BLaER1 treated with 17β-estradiol and CSF1 and Interleukin-3, amounts not matched to agents 10 nM and 100 nM (cell line): ENCODE measurements at regions not wholly inside any gene's neighbourhood (a gene's known extent, or its start where the extent isn't known, plus 50 kb on each side); places are given as distances from the start of the nearest gene placed in this dataset.

Experiments used
- H3K27ac ChIP-seq, 11 experiments: shearing (Covaris generic); formaldehyde crosslinking; 2 replicates each; pipeline ENCODE4 v1.8.1; 2022
- H3K27me3 ChIP-seq, 11 experiments: shearing (Covaris generic); formaldehyde crosslinking; 2 replicates each; pipeline ENCODE4 v1.8.1; 2022
- H3K36me3 ChIP-seq, 11 experiments: shearing (Covaris generic); formaldehyde crosslinking; 2 replicates each; pipeline ENCODE4 v1.8.1; 2022
- H3K4me1 ChIP-seq, 10 experiments: shearing (Covaris generic); formaldehyde crosslinking; 2 replicates each; pipeline ENCODE4 v1.8.1; 2022
- H3K4me2 ChIP-seq, 11 experiments: shearing (Covaris generic); formaldehyde crosslinking; 2 replicates each; pipeline ENCODE4 v1.8.1; 2022
- H3K4me3 ChIP-seq, 10 experiments: shearing (Covaris generic); formaldehyde crosslinking; 2 replicates each; pipeline ENCODE4 v1.8.1; 2022
- H3K9ac ChIP-seq, 11 experiments: shearing (Covaris generic); formaldehyde crosslinking; 2 replicates each; pipeline ENCODE4 v1.8.1; 2022
- H3K9me3 ChIP-seq, 11 experiments: shearing (Covaris generic); formaldehyde crosslinking; replicated peaks in 1 of 11; 2 replicates each; pipeline ENCODE4 v1.8.1; 2022
- H4K20me1 ChIP-seq, 11 experiments: shearing (Covaris generic); formaldehyde crosslinking; 2 replicates each; pipeline ENCODE4 v1.8.1; 2022
- Cebpa-rat ChIP-seq, 11 experiments: shearing (Covaris generic); IDR thresholded peaks; 2 replicates each; pipeline ENCODE4 v1.8.1; 2022

- no peak for TF ChIP-seq Cebpa-rat (IDR thresholded peaks at IDR 0.05)
- Histone ChIP-seq H3K36me3 (no peaks in the 10 kb centered on the region), H3K4me3 (no peak overlapping the region), H3K4me2 (no peak overlapping the region), H3K27ac (no peak overlapping the region), H3K4me1 (no peaks in the 10 kb centered on the region), H4K20me1 (no peaks in the 10 kb centered on the region), H3K9me3 (no peaks in the 10 kb centered on the region), H3K27me3 (no peaks in the 10 kb centered on the region), H3K9ac (no peak overlapping the region)
These were observed 572.3 kb downstream of the EPHA3 start for GRCh38 chr3:89679686-89680085.

- no peaks in the 10 kb centered on the region for H3K4me1 ChIP-seq
- H3K27ac ChIP-seq = no peak overlapping the region
- no peaks in the 10 kb centered on the region for H3K36me3 ChIP-seq
- no peaks in the 10 kb centered on the region for H3K9me3 ChIP-seq
- H3K4me3 ChIP-seq = no peak overlapping the region
- no peak overlapping the region for H3K9ac ChIP-seq
- TF ChIP-seq Cebpa-rat (IDR thresholded peaks at IDR 0.05) = no peak
- H3K4me2 ChIP-seq = no peak overlapping the region
- H3K27me3 ChIP-seq = no peaks in the 10 kb centered on the region
- no peaks in the 10 kb centered on the region for H4K20me1 ChIP-seq
These were observed 575.1 kb downstream of the EPHA3 start for GRCh38 chr3:89682556-89682955.

DNA sequence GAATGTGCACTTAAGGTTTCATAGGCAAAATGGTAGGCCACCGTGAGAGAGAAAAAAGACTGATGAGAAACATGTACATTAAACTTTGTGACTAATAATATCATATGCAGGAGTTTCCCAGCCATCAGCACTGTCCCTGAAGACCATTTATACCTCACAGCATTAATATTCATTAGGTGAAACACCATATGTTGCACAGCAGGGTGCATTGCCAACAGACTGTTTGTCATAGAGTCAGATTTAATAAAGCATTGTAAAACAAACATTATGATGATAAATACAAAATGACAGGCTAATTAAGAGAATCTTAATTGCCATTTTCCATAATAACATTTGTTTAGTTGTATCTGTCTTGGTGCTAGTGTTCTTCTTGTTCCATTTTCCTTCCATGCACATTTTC is 578.3 kb downstream of the EPHA3 start:
- no peaks in the 10 kb centered on the region for H3K4me1 ChIP-seq
- no peaks in the 10 kb centered on the region for H3K9me3 ChIP-seq
- H3K4me2 ChIP-seq = no peak overlapping the region
- no peaks in the 10 kb centered on the region for H4K20me1 ChIP-seq
- H3K27me3 ChIP-seq = no peaks in the 10 kb centered on the region
- no peak for TF ChIP-seq Cebpa-rat (IDR thresholded peaks at IDR 0.05)
- no peak overlapping the region for H3K4me3 ChIP-seq
- H3K9ac ChIP-seq = no peak overlapping the region
- H3K27ac ChIP-seq = no peak overlapping the region
- H3K36me3 ChIP-seq = no peaks in the 10 kb centered on the region

DNA sequence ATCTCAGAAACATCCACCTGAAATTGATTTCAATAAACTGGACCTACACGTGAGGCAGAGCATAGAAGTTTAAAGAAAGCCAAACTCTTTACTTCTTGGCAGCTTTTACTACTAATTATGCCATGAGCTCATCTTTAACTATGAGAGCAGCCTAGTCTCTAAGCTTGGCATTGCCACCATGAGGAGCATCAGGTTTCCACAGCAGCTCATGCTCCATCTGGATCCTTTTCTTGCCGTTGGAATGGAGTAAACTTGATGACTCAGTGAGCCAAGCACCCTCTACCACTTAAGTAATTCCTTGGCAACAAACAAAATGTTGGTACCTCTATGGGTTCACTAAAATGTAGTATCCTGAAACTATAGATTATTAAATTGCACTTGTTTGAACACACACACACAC is 583.2 kb downstream of the EPHA3 start:
- Histone ChIP-seq H3K36me3 (no peaks in the 10 kb centered on the region), H3K9ac (no peak overlapping the region), H3K27ac (no peak overlapping the region), H3K4me3 (no peak overlapping the region), H3K27me3 (no peaks in the 10 kb centered on the region), H3K4me1 (no peaks in the 10 kb centered on the region), H3K4me2 (no peak overlapping the region), H4K20me1 (no peaks in the 10 kb centered on the region), H3K9me3 (no peaks in the 10 kb centered on the region)
- TF ChIP-seq Cebpa-rat (IDR thresholded peaks at IDR 0.05) = no peak

DNA sequence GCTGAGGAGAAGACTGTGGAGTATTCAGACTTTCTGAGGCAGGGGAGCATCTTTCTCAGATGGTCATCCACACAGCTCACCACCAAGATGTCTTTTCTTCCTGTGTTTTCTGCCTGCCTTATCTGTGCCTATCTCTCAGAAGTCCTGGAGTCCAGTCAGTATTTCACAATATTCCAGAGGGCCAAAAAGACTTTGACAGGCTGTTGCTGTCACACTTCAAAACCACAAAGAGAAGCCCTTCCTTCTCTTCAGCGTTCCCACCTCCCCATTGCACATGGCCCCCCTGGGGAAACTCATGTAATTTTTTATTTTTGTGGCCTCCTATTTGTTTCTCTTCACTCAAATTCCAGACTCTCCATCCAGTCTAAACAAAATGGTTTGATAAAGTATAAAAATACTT is 585.2 kb downstream of the EPHA3 start:
- H3K4me3 ChIP-seq = no peak overlapping the region
- no peak; a peak in 1 of 22 replicates for TF ChIP-seq Cebpa-rat (IDR thresholded peaks at IDR 0.05)
- no peaks in the 10 kb centered on the region for H4K20me1 ChIP-seq
- H3K27ac ChIP-seq = no peak overlapping the region
- H3K27me3 ChIP-seq = no peaks in the 10 kb centered on the region
- no peaks in the 10 kb centered on the region for H3K4me1 ChIP-seq
- no peak overlapping the region for H3K9ac ChIP-seq
- no peaks in the 10 kb centered on the region for H3K9me3 ChIP-seq
- H3K4me2 ChIP-seq = no peak overlapping the region
- no peaks in the 10 kb centered on the region for H3K36me3 ChIP-seq

GRCh38 chr3:89697321-89697916 is 590.0 kb downstream of the EPHA3 start:
- no peaks in the 10 kb centered on the region for H4K20me1 ChIP-seq
- TF ChIP-seq Cebpa-rat (IDR thresholded peaks at IDR 0.05) = no peak
- no peak overlapping the region for H3K9ac ChIP-seq
- no peaks in the 10 kb centered on the region for H3K36me3 ChIP-seq
- no peaks in the 10 kb centered on the region for H3K27me3 ChIP-seq
- H3K4me1 ChIP-seq = peaks cover 0 to 20% (median 5%) of the 10 kb centered on the region in 10 experiments; a peak in 12 of 20 replicates
- H3K27ac ChIP-seq = no peak overlapping the region
- no peak overlapping the region for H3K4me3 ChIP-seq
- peaks cover 0 to 10% (median 0%) of the 10 kb centered on the region in 11 experiments; a peak in 6 of 22 replicates for H3K9me3 ChIP-seq
- no peak overlapping the region for H3K4me2 ChIP-seq

DNA sequence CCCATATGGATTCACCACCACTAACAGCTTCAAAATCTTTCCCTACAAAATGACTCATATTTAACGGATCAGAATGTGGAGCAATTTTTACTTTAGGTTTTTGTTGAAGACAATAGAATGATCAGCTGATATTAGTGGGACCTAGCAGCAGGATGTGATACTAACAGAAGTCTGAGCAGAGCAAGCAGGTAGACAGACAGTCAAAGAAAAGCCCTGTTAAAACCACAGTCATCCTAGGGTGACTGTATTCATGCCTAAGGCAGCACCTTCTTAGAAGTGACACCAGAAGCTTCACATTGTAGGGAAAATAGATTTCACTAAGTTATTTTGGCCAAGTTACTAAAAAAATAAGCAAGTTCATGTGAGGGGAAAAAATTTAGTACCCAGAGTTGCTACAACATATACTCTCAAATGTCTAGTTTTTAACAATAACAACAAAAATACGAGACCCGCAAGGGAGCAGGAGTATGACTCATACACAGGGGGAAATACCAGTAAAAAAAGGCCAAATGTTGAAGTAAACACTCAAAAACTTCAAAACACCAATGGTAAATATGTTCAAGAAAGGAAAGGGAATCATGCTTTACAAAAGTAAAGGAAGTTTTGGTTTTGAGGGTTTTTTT is 590.9 kb downstream of the EPHA3 start:
- no peaks in the 10 kb centered on the region for H3K36me3 ChIP-seq
- H3K27me3 ChIP-seq = no peaks in the 10 kb centered on the region
- TF ChIP-seq Cebpa-rat (IDR thresholded peaks at IDR 0.05) = no peak
- peaks cover 0 to 27% (median 8%) of the 10 kb centered on the region in 10 experiments; a peak in 12 of 20 replicates for H3K4me1 ChIP-seq
- H3K4me2 ChIP-seq = peak overlapping the region in 3 of 11 experiments; percentile 12 to 59 (median 41); a peak in 5 of 22 replicates
- H3K27ac ChIP-seq = peak overlapping the region in 3 of 11 experiments; percentile 45 to 57 (median 45); a peak in 5 of 22 replicates
- no peak overlapping the region for H3K4me3 ChIP-seq
- no peak overlapping the region for H3K9ac ChIP-seq
- H4K20me1 ChIP-seq = no peaks in the 10 kb centered on the region
- H3K9me3 ChIP-seq = peaks cover 0 to 10% (median 0%) of the 10 kb centered on the region in 11 experiments; a peak in 6 of 22 replicates

- Histone ChIP-seq H3K27ac (peak overlapping the region in 2 of 11 experiments; percentile 45 to 57; a peak in 2 of 22 replicates), H3K4me1 (peaks cover 0 to 27% (median 8%) of the 10 kb centered on the region in 10 experiments; a peak in 12 of 20 replicates), H3K36me3 (no peaks in the 10 kb centered on the region), H4K20me1 (no peaks in the 10 kb centered on the region), H3K9ac (no peak overlapping the region), H3K4me2 (peak overlapping the region in 3 of 11 experiments; percentile 12 to 59 (median 41); a peak in 5 of 22 replicates), H3K4me3 (no peak overlapping the region), H3K27me3 (no peaks in the 10 kb centered on the region), H3K9me3 (peaks cover 0 to 19% (median 9%) of the 10 kb centered on the region in 11 experiments; a peak in 16 of 22 replicates)
- no peak for TF ChIP-seq Cebpa-rat (IDR thresholded peaks at IDR 0.05)
These were observed 591.8 kb downstream of the EPHA3 start for GRCh38 chr3:89699229-89699628.

DNA sequence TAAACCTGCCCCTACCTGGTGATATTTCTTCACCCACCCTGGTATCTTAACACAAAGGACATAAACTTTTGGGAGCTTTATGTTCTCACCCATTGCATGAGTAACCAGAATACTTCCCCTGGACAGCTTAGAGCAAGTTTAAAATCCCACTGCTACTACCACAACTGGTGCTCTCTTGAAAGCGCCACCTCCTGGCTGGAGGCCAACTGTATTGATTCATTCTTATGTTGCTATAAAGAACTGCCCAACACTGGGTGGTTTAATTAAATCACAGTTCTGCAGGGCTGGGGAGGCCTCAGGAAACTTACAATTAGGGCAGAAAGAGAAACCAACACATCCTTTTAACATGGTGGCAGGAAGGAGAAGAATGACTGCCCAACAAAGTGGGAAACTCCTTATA is 592.4 kb downstream of the EPHA3 start:
- Histone ChIP-seq H3K4me2 (peak overlapping the region in 2 of 11 experiments; percentile 41 to 59; a peak in 4 of 22 replicates), H4K20me1 (no peaks in the 10 kb centered on the region), H3K9me3 (peaks cover 0 to 25% (median 12%) of the 10 kb centered on the region in 11 experiments; a peak in 16 of 22 replicates), H3K27me3 (no peaks in the 10 kb centered on the region), H3K27ac (no peak overlapping the region), H3K4me1 (peaks cover 0 to 27% (median 8%) of the 10 kb centered on the region in 10 experiments; a peak in 12 of 20 replicates), H3K9ac (no peak overlapping the region), H3K4me3 (no peak overlapping the region), H3K36me3 (no peaks in the 10 kb centered on the region)
- TF ChIP-seq Cebpa-rat (IDR thresholded peaks at IDR 0.05) = no peak
